ENCODE measurements at regions not wholly inside any gene's neighbourhood (a gene's known extent, or its start where the extent isn't known, plus 50 kb on each side); places are given as distances from the start of the nearest gene placed in this dataset.
"Not testable (repeated sequence)": the region's sequence is repeated elsewhere in the genome, so short reads cannot be mapped to it uniquely, and the experiment has no call there.

GRCh38 chr13:33352526-33352925, 67.0 kb upstream of the STARD13 start:
- H3K9me3 ChIP-seq, result no peaks in the 10 kb centered on the region
- H3K4me3 ChIP-seq, result no peak overlapping the region
- no peaks in the 10 kb centered on the region for H3K36me3 ChIP-seq (replicated peaks in 1 of 2; ENCODE audit: insufficient read depth in 1 of 2, low read depth in 2 of 2)
- intact Hi-C loops (cut with DNase I), result no loop called here
- H3K27me3 ChIP-seq, result no peaks in the 10 kb centered on the region
- peak overlapping the region in 2 of 4 donors; percentile 6 to 48 for H3K27ac ChIP-seq
- ATAC-seq (no peak), DNase-seq (peak in 1 of 4 donors; percentile 56)
- TF ChIP-seq CTCF (IDR thresholded peaks at IDR 0.05) (no peak), POLR2A (IDR thresholded peaks at IDR 0.05) (no peak)
- peaks cover 29% of the 10 kb centered on the region for H3K4me1 ChIP-seq
- WGBS, 2 donors, result 84 to 87% methylated on average over 4 to 5 of the region's 5 CpGs

GRCh38 chr13:33353210-33353609, 67.7 kb upstream of the STARD13 start:
- intact Hi-C loops (cut with DNase I), result no loop called here
- H3K9me3 ChIP-seq, result no peaks in the 10 kb centered on the region
- ATAC-seq (no peak), DNase-seq (peak in 2 of 4 donors; percentile 32 to 76)
- no peaks in the 10 kb centered on the region for H3K27me3 ChIP-seq
- 35 to 45% methylated on average over 4 of the region's 4 CpGs for WGBS, 2 donors
- H3K27ac ChIP-seq, result peak overlapping the region in 1 of 4 donors; percentile 48
- no peak overlapping the region for H3K4me3 ChIP-seq
- no peaks in the 10 kb centered on the region for H3K36me3 ChIP-seq (replicated peaks in 1 of 2; ENCODE audit: insufficient read depth in 1 of 2, low read depth in 2 of 2)
- peaks cover 29% of the 10 kb centered on the region for H3K4me1 ChIP-seq
- peak in 1 of 3 donors; percentile 38 for TF ChIP-seq POLR2A (IDR thresholded peaks at IDR 0.05)
- TF ChIP-seq CTCF (IDR thresholded peaks at IDR 0.05), result no peak

- WGBS, 2 donors, result 83 to 92% methylated on average over 4 of the region's 4 CpGs
- Histone ChIP-seq H3K4me1 (peaks cover 28% of the 10 kb centered on the region), H3K27me3 (no peaks in the 10 kb centered on the region), H3K27ac (peak overlapping the region in 1 of 4 donors; percentile 48), H3K36me3 (replicated peaks in 1 of 2; ENCODE audit: insufficient read depth in 1 of 2, low read depth in 2 of 2) (no peaks in the 10 kb centered on the region), H3K9me3 (no peaks in the 10 kb centered on the region), H3K4me3 (no peak overlapping the region)
- intact Hi-C loops (cut with DNase I), result no loop called here
- TF ChIP-seq POLR2A (IDR thresholded peaks at IDR 0.05) (no peak), CTCF (IDR thresholded peaks at IDR 0.05) (no peak)
- DNase-seq (no peak), ATAC-seq (no peak)
These were observed 68.1 kb upstream of the STARD13 start for GRCh38 chr13:33353646-33354045.

- H3K4me1 ChIP-seq, result peaks cover 16% of the 10 kb centered on the region
- H3K4me3 ChIP-seq, result no peak overlapping the region
- intact Hi-C loops (cut with DNase I), result no loop called here
- 84 to 90% methylated on average over 6 of the region's 6 CpGs for WGBS, 2 donors
- peak overlapping the region in 1 of 4 donors; percentile 46 for H3K27ac ChIP-seq
- no peak for TF ChIP-seq POLR2A (IDR thresholded peaks at IDR 0.05)
- TF ChIP-seq CTCF (IDR thresholded peaks at IDR 0.05), result no peak
- no peaks in the 10 kb centered on the region for H3K9me3 ChIP-seq
- ATAC-seq, result peak; percentile 17
- no peaks in the 10 kb centered on the region for H3K36me3 ChIP-seq (replicated peaks in 1 of 2; ENCODE audit: insufficient read depth in 1 of 2, low read depth in 2 of 2)
- DNase-seq, result peak in 1 of 4 donors; percentile 34
- no peaks in the 10 kb centered on the region for H3K27me3 ChIP-seq
These were observed 69.8 kb upstream of the STARD13 start for GRCh38 chr13:33355201-33355895.

- H3K27me3 ChIP-seq; ATAC-seq; H3K36me3 ChIP-seq (replicated peaks in 1 of 2; ENCODE audit: insufficient read depth in 1 of 2, low read depth in 2 of 2); H3K27ac ChIP-seq; intact Hi-C loops (cut with DNase I); H3K4me1 ChIP-seq; DNase-seq; H3K4me3 ChIP-seq; H3K9me3 ChIP-seq: not testable (repeated sequence)
- WGBS, 2 donors, result 99% methylated on average over 14 of the region's 17 CpGs; no CpG with 5 or more reads in 1 of the 2 donors
These were observed 72.5 kb upstream of the STARD13 start for GRCh38 chr13:33358076-33358475.
